ENCODE measurements at regions not wholly inside any gene's neighbourhood (a gene's known extent, or its start where the extent isn't known, plus 50 kb on each side); places are given as distances from the start of the nearest gene placed in this dataset.

GRCh38 chr2:176648700-176649297 is 379.6 kb downstream of the MTX2 start:
- no peak overlapping the region for H3K27ac ChIP-seq
- no peak for TF ChIP-seq POLR2A (IDR thresholded peaks at IDR 0.05)
- TF ChIP-seq EP300 (IDR thresholded peaks at IDR 0.05) = no peak
- TF ChIP-seq CTCF (IDR thresholded peaks at IDR 0.05) = no peak
- peaks cover 0 to 4% (median 0%) of the 10 kb centered on the region in 4 donors for H3K4me1 ChIP-seq
- peaks cover 0 to 58% of the 10 kb centered on the region in 2 donors for H3K27me3 ChIP-seq
- DNase-seq (ENCODE audit: low spot score in 2 of 2) = no peak
- H3K4me3 ChIP-seq = no peak overlapping the region
- H3K9me3 ChIP-seq = no peaks in the 10 kb centered on the region
- WGBS, 2 donors = 83 to 85% methylated on average over 8 of the region's 8 CpGs
- H3K36me3 ChIP-seq = no peaks in the 10 kb centered on the region

- TF ChIP-seq EP300 (IDR thresholded peaks at IDR 0.05) = no peak
- TF ChIP-seq CTCF (IDR thresholded peaks at IDR 0.05) = no peak
- no peak for TF ChIP-seq POLR2A (IDR thresholded peaks at IDR 0.05)
- H3K4me1 ChIP-seq = peaks cover 0 to 6% (median 0%) of the 10 kb centered on the region in 4 donors
- no peak overlapping the region for H3K27ac ChIP-seq
- H3K9me3 ChIP-seq = no peaks in the 10 kb centered on the region
- 81 to 88% methylated on average over 4 of the region's 4 CpGs for WGBS, 2 donors
- no peak for DNase-seq (ENCODE audit: low spot score in 2 of 2)
- no peaks in the 10 kb centered on the region for H3K36me3 ChIP-seq
- H3K27me3 ChIP-seq = peaks cover 0 to 43% of the 10 kb centered on the region in 2 donors
- H3K4me3 ChIP-seq = no peak overlapping the region
Observed at GRCh38 chr2:176650104-176650837, 381.0 kb downstream of the MTX2 start.

- no peak overlapping the region for H3K27ac ChIP-seq
- H3K4me1 ChIP-seq = peaks cover 0 to 6% (median 0%) of the 10 kb centered on the region in 4 donors
- H3K9me3 ChIP-seq = no peaks in the 10 kb centered on the region
- no peak overlapping the region for H3K4me3 ChIP-seq
- H3K36me3 ChIP-seq = no peaks in the 10 kb centered on the region
- DNase-seq (ENCODE audit: low spot score in 2 of 2) = no peak
- peaks cover 0 to 36% of the 10 kb centered on the region in 2 donors for H3K27me3 ChIP-seq
- TF ChIP-seq POLR2A (IDR thresholded peaks at IDR 0.05) (no peak), CTCF (IDR thresholded peaks at IDR 0.05) (no peak), EP300 (IDR thresholded peaks at IDR 0.05) (no peak)
- 87 to 88% methylated on average over 13 of the region's 13 CpGs for WGBS, 2 donors
Observed at GRCh38 chr2:176650838-176651555, 381.8 kb downstream of the MTX2 start.

GRCh38 chr2:176652300-176653182 is 383.3 kb downstream of the MTX2 start:
- Histone ChIP-seq H3K36me3 (no peaks in the 10 kb centered on the region), H3K27ac (no peak overlapping the region), H3K27me3 (peaks cover 0 to 32% of the 10 kb centered on the region in 2 donors), H3K9me3 (no peaks in the 10 kb centered on the region), H3K4me3 (no peak overlapping the region), H3K4me1 (peaks cover 0 to 6% (median 0%) of the 10 kb centered on the region in 4 donors)
- TF ChIP-seq CTCF (IDR thresholded peaks at IDR 0.05) (peak; percentile 61 to 73 (median 71)), POLR2A (IDR thresholded peaks at IDR 0.05) (no peak)
- WGBS, 2 donors = 51 to 53% methylated on average over 9 of the region's 9 CpGs
- DNase-seq (ENCODE audit: low spot score in 2 of 2) = peak in 1 of 2 donors; percentile 29
